ENCODE measurements at regions not wholly inside any gene's neighbourhood (a gene's known extent, or its start where the extent isn't known, plus 50 kb on each side); places are given as distances from the start of the nearest gene placed in this dataset.

DNA sequence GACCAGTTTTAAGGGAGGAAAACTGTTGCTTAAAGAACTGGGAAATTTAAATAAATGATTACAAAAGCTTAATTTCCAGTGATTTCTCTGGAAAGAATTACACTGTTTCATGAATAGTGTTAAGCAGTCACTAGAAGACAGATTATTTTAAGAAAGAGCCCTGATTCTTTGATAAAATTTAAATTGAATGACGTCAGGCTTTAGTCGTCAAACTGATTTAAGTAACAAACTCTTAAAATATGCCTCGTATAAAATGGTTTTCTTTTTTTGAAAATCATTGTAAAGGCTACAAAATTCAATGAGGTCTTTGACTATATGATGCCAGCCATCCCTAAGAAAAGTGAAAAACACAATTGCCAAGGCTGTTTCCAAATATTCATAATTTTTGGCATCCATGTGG is 465.0 kb downstream of the NR4A2 start:
- DNase-seq (ENCODE audit: low read depth in 1 of 2, low spot score in 2 of 2), result no peak

More for the DNA sequence above, 465.0 kb downstream of the NR4A2 start:
- Histone ChIP-seq H2BK12ac (ENCODE audit: low read depth, low read length) (no peak overlapping the region), H3K4ac (replicated peaks; ENCODE audit: insufficient read length, low read depth, low read length) (no peak overlapping the region), H2AK5ac (ENCODE audit: low read depth, low read length) (no peak overlapping the region), H3K14ac (ENCODE audit: insufficient read length) (no peak overlapping the region), H2AFZ (ENCODE audit: low read length) (no peak overlapping the region), H3K27ac (ENCODE audit: low read depth, low read length) (no peak overlapping the region), H2BK120ac (replicated peaks; ENCODE audit: low read depth, low read length) (no peak overlapping the region), H4K91ac (replicated peaks; ENCODE audit: insufficient read length, low read length) (no peak overlapping the region), H4K5ac (ENCODE audit: insufficient read length, low read depth, low read length) (no peak overlapping the region), H3K23me2 (ENCODE audit: low read depth, low read length) (no peaks in the 10 kb centered on the region), H3K4me2 (ENCODE audit: insufficient read depth in 1 of 2, low read depth in 2 of 2, low read length in 2 of 2) (no peak overlapping the region), H3K27me3 (replicated peaks in 1 of 4; ENCODE audit: control insufficient read depth in 3 of 4, extremely low read depth in 1 of 4, insufficient read depth in 3 of 4, low read length in 3 of 4) (no peaks in the 10 kb centered on the region), H3K9ac (replicated peaks in 1 of 4; ENCODE audit: extremely low read depth in 1 of 4, low read depth in 3 of 4, low read length in 3 of 4) (no peak overlapping the region), H2BK15ac (ENCODE audit: low read length) (no peak overlapping the region), H3K36me3 (ENCODE audit: control insufficient read depth in 2 of 4, insufficient read depth in 4 of 4, low read length in 3 of 4) (no peaks in the 10 kb centered on the region), H3K79me2 (ENCODE audit: control insufficient read depth in 1 of 2, insufficient read depth in 2 of 2, low read length in 2 of 2) (no peaks in the 10 kb centered on the region), H3K18ac (ENCODE audit: extremely low read depth, low read length) (no peak overlapping the region), H3K9me3 (ENCODE audit: insufficient read depth in 2 of 2, low read depth in 1 of 2, low read length in 1 of 2) (no peaks in the 10 kb centered on the region), H3K23ac (ENCODE audit: insufficient read length) (no peak overlapping the region), H4K8ac (ENCODE audit: extremely low read depth, insufficient read depth, low read length) (no peak overlapping the region), H3K79me1 (ENCODE audit: low read depth, low read length) (no peaks in the 10 kb centered on the region), H3K4me1 (replicated peaks in 1 of 4; ENCODE audit: control insufficient read depth in 3 of 4, insufficient read depth in 4 of 4, low read length in 3 of 4) (no peaks in the 10 kb centered on the region), H4K20me1 (replicated peaks in 1 of 2; ENCODE audit: control insufficient read depth in 1 of 2, insufficient read depth in 2 of 2, low read length in 2 of 2) (no peaks in the 10 kb centered on the region), H3K4me3 (ENCODE audit: extremely low read depth in 1 of 4, insufficient read depth in 2 of 4, low read depth in 3 of 4, low read length in 4 of 4) (no peak overlapping the region), H3K56ac (replicated peaks; ENCODE audit: insufficient read length, low read depth, low read length) (no peak overlapping the region), H2BK5ac (ENCODE audit: low read depth, low read length) (no peak overlapping the region), H2BK20ac (ENCODE audit: low read length) (no peak overlapping the region)
- 81% methylated on average over 3 of the region's 3 CpGs; no CpG with 5 or more reads in 1 of the 2 experiments for WGBS, 2 experiments (ENCODE audit: extremely low coverage in 1 of 2, insufficient coverage in 1 of 2, insufficient read length in 1 of 2, insufficient replicate concordance in 2 of 2, low coverage in 1 of 2, low lambda C conversion rate in 2 of 2, missing lambda C conversion rate in 1 of 2)
- POLR2A ChIA-PET (ENCODE audit: partially characterized antibody), result no interaction called here
- FAIRE-seq, result no peak
- CTCF ChIA-PET (ENCODE audit: partially characterized antibody), result no interaction called here
- TF ChIP-seq TBP (IDR thresholded peaks at IDR 0.05; ENCODE audit: low read depth, low read length) (no peak), MAFK (IDR thresholded peaks at IDR 0.05; ENCODE audit: low read depth, low read length) (no peak), TAF7 (optimal IDR thresholded peaks at IDR 0.05; ENCODE audit: borderline replicate concordance, low read depth, low read length) (no peak), FOSL1 (IDR thresholded peaks at IDR 0.05; ENCODE audit: insufficient read depth, low read depth, low read length) (no peak)

Data from H1 (cell line).